GM23338 (cell line): ENCODE measurements at regions not wholly inside any gene's neighbourhood (a gene's known extent, or its start where the extent isn't known, plus 50 kb on each side); places are given as distances from the start of the nearest gene placed in this dataset.
A peak's percentile ranks its signal among the peaks of the same experiment; 100 is the strongest.

Source experiments
- ATAC-seq: fragments of 200-7000 bp; cut with Tn5 transposase; 3 replicates; pipeline ENCODE4 v1.9.1; 2020
- DNase-seq: peaks from one replicate; pipeline ENCODE4 v3.0.0-alpha.2; 2015; ENCODE audit warnings: low spot score
- H2AFZ ChIP-seq: fragments of 200-600 bp; sonication (generic); 2 replicates; pipeline ENCODE4 v1.8.0; 2016; ENCODE audit warnings: antibody characterized with exemption, mild to moderate bottlenecking, moderate library complexity
- H3F3A ChIP-seq: fragments of 200-600 bp; sonication (generic); replicated peaks from 2 replicates; pipeline ENCODE4 v1.8.0; 2017; ENCODE audit warnings: antibody characterized with exemption, mixed run types, low read depth
- H3K27ac ChIP-seq: fragments of 200-600 bp; sonication (generic); 2 replicates; pipeline ENCODE4 v1.6.1; 2016; ENCODE audit warnings: low read depth
- H3K27me3 ChIP-seq: fragments of 200-600 bp; sonication (generic); 2 replicates; pipeline ENCODE4 v1.8.0; 2016; ENCODE audit warnings: mild to moderate bottlenecking, mixed run types, moderate library complexity; ENCODE audit not compliant: insufficient read depth
- H3K36me3 ChIP-seq: fragments of 200-600 bp; sonication (generic); 2 replicates; pipeline ENCODE4 v1.8.0; 2016; ENCODE audit warnings: mild to moderate bottlenecking; ENCODE audit not compliant: insufficient read depth
- H3K4me1 ChIP-seq: fragments of 200-600 bp; sonication (generic); 2 replicates; pipeline ENCODE4 v1.8.0; 2016; ENCODE audit warnings: mild to moderate bottlenecking, moderate library complexity; ENCODE audit not compliant: insufficient read depth
- H3K4me2 ChIP-seq: fragments of 200-600 bp; sonication (generic); 2 replicates; pipeline ENCODE4 v1.7.1; 2017; ENCODE audit warnings: mixed run types
- H3K4me3 ChIP-seq: fragments of 200-600 bp; sonication (generic); 2 replicates; pipeline ENCODE4 v1.6.1; 2016; ENCODE audit warnings: mixed run types
- H3K79me2 ChIP-seq: fragments of 200-600 bp; sonication (generic); replicated peaks from 2 replicates; pipeline ENCODE4 v1.8.0; 2017; ENCODE audit warnings: mild to moderate bottlenecking; ENCODE audit not compliant: insufficient read depth
- H3K9me2 ChIP-seq: fragments of 200-600 bp; sonication (generic); 2 replicates; pipeline ENCODE4 v1.8.0; 2017; ENCODE audit not compliant: insufficient read depth
- H4K20me1 ChIP-seq: fragments of 200-600 bp; sonication (generic); replicated peaks from 2 replicates; pipeline ENCODE4 v1.8.0; 2017; ENCODE audit warnings: mild to moderate bottlenecking; ENCODE audit not compliant: insufficient read depth
- H3K27ac Mint-ChIP-seq: 2 replicates; pipeline ENCODE4 v1.8.0; 2020; ENCODE audit warnings: inconsistent platforms, mild to moderate bottlenecking, moderate library complexity, mixed read lengths
- H3K27me3 Mint-ChIP-seq: 3 replicates; pipeline ENCODE4 v1.8.0; 2022; ENCODE audit warnings: low read depth, mild to moderate bottlenecking, moderate library complexity, mixed read lengths, inconsistent platforms; ENCODE audit not compliant: insufficient read depth, poor library complexity
- H3K36me3 Mint-ChIP-seq: 3 replicates; pipeline ENCODE4 v1.8.0; 2021; ENCODE audit warnings: low read depth, mild to moderate bottlenecking, inconsistent platforms, moderate library complexity, mixed read lengths
- H3K4me1 Mint-ChIP-seq: 3 replicates; pipeline ENCODE4 v1.8.0; 2020; ENCODE audit warnings: mild to moderate bottlenecking, inconsistent platforms, mixed read lengths
- H3K4me3 Mint-ChIP-seq: 3 replicates; pipeline ENCODE4 v1.8.0; 2021; ENCODE audit warnings: moderate library complexity, mild to moderate bottlenecking, inconsistent platforms, mixed read lengths
- H3K9me3 Mint-ChIP-seq: 3 replicates; pipeline ENCODE4 v1.8.0; 2020; ENCODE audit warnings: moderate library complexity, mild to moderate bottlenecking, inconsistent platforms, mixed read lengths
- CREB1 ChIP-seq: fragments of 250-450 bp; sonication (Bioruptor Pico); IDR thresholded peaks from 2 replicates; pipeline ENCODE4 v1.5.0; 2020; ENCODE audit warnings: low read depth, mild to moderate bottlenecking, moderate library complexity
- ETS1 ChIP-seq: IDR thresholded peaks from 2 replicates; pipeline ENCODE4 v1.6.1; 2016; ENCODE audit warnings: antibody characterized with exemption
- EZH2phosphoT487 ChIP-seq: fragments of 200-600 bp; sonication (generic); IDR thresholded peaks from one replicate; pipeline ENCODE4 v1.8.1; 2018; ENCODE audit warnings: antibody characterized with exemption; ENCODE audit not compliant: unreplicated experiment
- JUNB ChIP-seq: IDR thresholded peaks from one replicate; pipeline ENCODE4 v1.6.1; 2016; ENCODE audit warnings: antibody characterized with exemption; ENCODE audit not compliant: unreplicated experiment
- NANOG ChIP-seq: IDR thresholded peaks from 2 replicates; pipeline ENCODE4 v1.6.1; 2016; ENCODE audit warnings: antibody characterized with exemption, borderline replicate concordance
- POLR2AphosphoS5 ChIP-seq: IDR thresholded peaks from 2 replicates; pipeline ENCODE4 v1.6.1; 2016; ENCODE audit warnings: antibody characterized with exemption, low read depth
- STAT1 ChIP-seq: IDR thresholded peaks from one replicate; pipeline ENCODE4 v1.6.1; 2016; ENCODE audit warnings: antibody characterized with exemption; ENCODE audit not compliant: unreplicated experiment
- ZNF331 ChIP-seq: fragments of 250-450 bp; sonication (Bioruptor Pico); IDR thresholded peaks from 2 replicates; pipeline ENCODE4 v1.5.0; 2020; ENCODE audit warnings: low read depth, mild to moderate bottlenecking, moderate library complexity
- ZNF462 ChIP-seq: fragments of 250-450 bp; sonication (Bioruptor Pico); IDR thresholded peaks from 2 replicates; pipeline ENCODE4 v1.5.0; 2020; ENCODE audit warnings: mild to moderate bottlenecking, moderate library complexity
- TF ChIP-seq, protein P1 (sequence below), 2 experiments: fragments of 200-600 bp in 1 of 2; sonication (generic) in 1 of 2; conservative IDR thresholded peaks; 2 replicates each; pipeline versions ENCODE4 v1.5.1 to v1.6.1; 2016 to 2017; ENCODE audit warnings: antibody characterized with exemption in 2 of 2, low read depth in 2 of 2, mild to moderate bottlenecking in 2 of 2, moderate library complexity in 1 of 2

DNA sequence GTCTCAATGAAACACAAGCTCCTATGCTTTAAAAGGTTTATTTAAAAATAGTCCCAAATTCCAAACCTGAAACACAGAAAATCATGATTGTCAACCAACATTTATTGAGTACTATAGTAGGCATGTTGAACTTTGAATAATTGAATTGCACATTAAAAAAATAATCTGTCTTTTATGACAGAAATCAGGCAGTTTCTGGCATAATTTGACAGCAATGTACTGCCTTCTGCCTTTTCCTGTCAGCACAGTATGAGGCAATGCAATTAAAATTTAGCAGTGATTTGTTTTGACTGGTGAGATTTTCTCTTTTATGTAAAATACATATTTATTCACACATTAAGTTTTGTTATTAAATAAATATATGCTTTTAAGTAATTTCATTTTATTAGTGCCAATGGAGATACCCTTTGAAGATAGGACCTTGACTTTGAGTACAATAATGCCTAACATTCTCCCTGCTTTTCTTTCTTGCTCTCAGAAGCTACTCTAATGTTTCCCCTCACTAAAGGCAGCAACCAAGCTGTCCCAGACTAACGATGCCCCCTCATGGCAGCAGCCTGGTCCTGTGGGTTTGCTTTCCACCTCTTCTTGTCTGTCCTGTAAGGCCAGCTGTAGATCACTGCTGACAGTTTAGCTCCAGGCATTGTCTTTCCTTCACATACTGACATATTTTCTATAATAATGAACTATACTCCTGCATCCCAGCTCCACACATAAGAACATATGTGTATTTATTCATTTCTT lies 346.7 kb downstream of the IL20RB start:
- Histone ChIP-seq H2AFZ (no peak overlapping the region), H3F3A (no peaks in the 10 kb centered on the region), H3K4me1 (no peaks in the 10 kb centered on the region), H3K79me2 (no peaks in the 10 kb centered on the region), H3K27me3 (no peaks in the 10 kb centered on the region), H3K4me3 (no peak overlapping the region), H4K20me1 (no peaks in the 10 kb centered on the region), H3K9me2 (no peaks in the 10 kb centered on the region; the same call in 1 of the 2 replicates), H3K36me3 (no peaks in the 10 kb centered on the region), H3K27ac (no peak overlapping the region), H3K4me2 (no peak overlapping the region)
- H3K9me3 Mint-ChIP-seq = no peaks in the 10 kb centered on the region
- peak; percentile 29; the same call in 1 of the 3 replicates for ATAC-seq
- H3K4me1 Mint-ChIP-seq = no peaks in the 10 kb centered on the region
- no peak overlapping the region for H3K4me3 Mint-ChIP-seq
- H3K36me3 Mint-ChIP-seq = no peaks in the 10 kb centered on the region; the same call in 2 of the 3 replicates
- TF ChIP-seq, protein P1, sequence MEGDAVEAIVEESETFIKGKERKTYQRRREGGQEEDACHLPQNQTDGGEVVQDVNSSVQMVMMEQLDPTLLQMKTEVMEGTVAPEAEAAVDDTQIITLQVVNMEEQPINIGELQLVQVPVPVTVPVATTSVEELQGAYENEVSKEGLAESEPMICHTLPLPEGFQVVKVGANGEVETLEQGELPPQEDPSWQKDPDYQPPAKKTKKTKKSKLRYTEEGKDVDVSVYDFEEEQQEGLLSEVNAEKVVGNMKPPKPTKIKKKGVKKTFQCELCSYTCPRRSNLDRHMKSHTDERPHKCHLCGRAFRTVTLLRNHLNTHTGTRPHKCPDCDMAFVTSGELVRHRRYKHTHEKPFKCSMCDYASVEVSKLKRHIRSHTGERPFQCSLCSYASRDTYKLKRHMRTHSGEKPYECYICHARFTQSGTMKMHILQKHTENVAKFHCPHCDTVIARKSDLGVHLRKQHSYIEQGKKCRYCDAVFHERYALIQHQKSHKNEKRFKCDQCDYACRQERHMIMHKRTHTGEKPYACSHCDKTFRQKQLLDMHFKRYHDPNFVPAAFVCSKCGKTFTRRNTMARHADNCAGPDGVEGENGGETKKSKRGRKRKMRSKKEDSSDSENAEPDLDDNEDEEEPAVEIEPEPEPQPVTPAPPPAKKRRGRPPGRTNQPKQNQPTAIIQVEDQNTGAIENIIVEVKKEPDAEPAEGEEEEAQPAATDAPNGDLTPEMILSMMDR (conservative IDR thresholded peaks at IDR 0.05; ENCODE audit: low read depth in 2 of 2) = peak; percentile 52 to 76
- TF ChIP-seq CREB1 (CRISPR knock-in tag) = no peak
- no peaks in the 10 kb centered on the region for H3K27me3 Mint-ChIP-seq
- no peak overlapping the region for H3K27ac Mint-ChIP-seq
- DNase-seq = peak; percentile 50

DNA sequence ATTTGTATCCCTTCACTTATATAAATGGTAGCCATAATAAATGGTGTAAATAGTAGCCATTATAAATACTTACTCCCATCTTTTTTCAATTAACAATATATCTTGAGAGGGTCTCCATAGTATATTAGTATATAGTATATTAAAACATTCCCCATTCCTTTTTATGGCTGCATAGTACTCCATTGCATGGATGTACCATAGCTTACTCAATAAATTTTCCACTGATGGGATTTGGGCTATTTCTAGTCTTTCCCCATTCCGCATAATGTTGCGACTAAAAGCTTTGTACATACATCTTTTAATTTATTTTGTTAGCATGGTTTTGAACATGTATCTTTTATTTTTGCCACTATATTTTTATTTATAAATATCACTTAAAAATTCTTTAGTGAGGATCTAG lies 366.3 kb downstream of the IL20RB start:
- H4K20me1 ChIP-seq = no peaks in the 10 kb centered on the region
- H2AFZ ChIP-seq = no peak overlapping the region
- H3K27me3 ChIP-seq = no peaks in the 10 kb centered on the region
- H3F3A ChIP-seq = no peaks in the 10 kb centered on the region
- no peaks in the 10 kb centered on the region for H3K36me3 ChIP-seq
- peaks cover 8% of the 10 kb centered on the region; the same call in 1 of the 2 replicates for H3K9me2 ChIP-seq
- Mint-ChIP-seq H3K4me1 (peaks cover 15% of the 10 kb centered on the region), H3K36me3 (peaks cover 8% of the 10 kb centered on the region; the same call in 2 of the 3 replicates), H3K27me3 (no peaks in the 10 kb centered on the region), H3K9me3 (peaks cover 22% of the 10 kb centered on the region), H3K27ac (no peak overlapping the region), H3K4me3 (no peak overlapping the region)
- 0 out of 2 replicates have a peak, but pooled peaks cover 6% of the 10 kb centered on the region for H3K4me1 ChIP-seq
- DNase-seq = no peak
- H3K4me2 ChIP-seq = no peak overlapping the region
- ATAC-seq = no peak
- no peaks in the 10 kb centered on the region for H3K79me2 ChIP-seq
- H3K4me3 ChIP-seq = no peak overlapping the region
- no peak overlapping the region for H3K27ac ChIP-seq
- TF ChIP-seq EZH2phosphoT487 (no peak), ZNF462 (CRISPR knock-in tag) (no peak), ETS1 (no peak), STAT1 (no peak), JUNB (no peak), NANOG (no peak), ZNF331 (CRISPR knock-in tag) (no peak), POLR2AphosphoS5 (no peak)
- TF ChIP-seq, protein P1 (conservative IDR thresholded peaks at IDR 0.05; ENCODE audit: low read depth in 2 of 2) = no peak
